GM23248 (cell line): ENCODE measurements at regions not wholly inside any gene's neighbourhood (a gene's known extent, or its start where the extent isn't known, plus 50 kb on each side); places are given as distances from the start of the nearest gene placed in this dataset.

Source experiments
- EZH2 ChIP-seq: fragments of 200-600 bp; sonication (generic); IDR thresholded peaks from 2 replicates; pipeline ENCODE4 v1.6.1; 2018; ENCODE audit warnings: antibody characterized with exemption, mild to moderate bottlenecking; ENCODE audit not compliant: insufficient read depth, poor library complexity, severe bottlenecking
- EZH2phosphoT487 ChIP-seq: fragments of 200-600 bp; sonication (generic); IDR thresholded peaks from 2 replicates; pipeline ENCODE4 v1.6.1; 2018; ENCODE audit warnings: antibody characterized with exemption, moderate library complexity, mild to moderate bottlenecking, low read depth; ENCODE audit not compliant: insufficient read depth

GRCh38 chr7:17646253-17646956, 293.9 kb downstream of the SNX13 start:
- TF ChIP-seq EZH2 (no peak), EZH2phosphoT487 (no peak)
